Osteoblast (primary cell): ENCODE measurements at regions not wholly inside any gene's neighbourhood (a gene's known extent, or its start where the extent isn't known, plus 50 kb on each side); places are given as distances from the start of the nearest gene placed in this dataset.
"Not testable (repeated sequence)": the region's sequence is repeated elsewhere in the genome, so short reads cannot be mapped to it uniquely, and the experiment has no call there.

Experiments
- DNase-seq: peaks from one replicate; pipeline ENCODE4 v3.0.0; 2011; ENCODE audit warnings: low spot score, mixed read lengths; ENCODE audit not compliant: insufficient read length; ENCODE audit errors: missing footprints
- H2AFZ ChIP-seq: 2 replicates; pipeline ENCODE4 v1.6.0; 2011; ENCODE audit warnings: mild to moderate bottlenecking, low read length
- H3K27ac ChIP-seq: 2 replicates; pipeline ENCODE4 v1.5.1; 2011; ENCODE audit warnings: mild to moderate bottlenecking, low read depth, low read length, moderate library complexity
- H3K27me3 ChIP-seq: 2 replicates; pipeline ENCODE4 v1.6.0; 2012; ENCODE audit warnings: mild to moderate bottlenecking, control low read depth, inconsistent platforms, low read length, moderate library complexity; ENCODE audit not compliant: insufficient read depth
- H3K36me3 ChIP-seq: 2 replicates; pipeline ENCODE4 v1.5.1; 2011; ENCODE audit warnings: mild to moderate bottlenecking, low read length, control low read depth, moderate library complexity; ENCODE audit not compliant: insufficient read depth
- H3K4me1 ChIP-seq: 2 replicates; pipeline ENCODE4 v1.5.1; 2011; ENCODE audit warnings: mild to moderate bottlenecking, low read length, control low read depth, moderate library complexity; ENCODE audit not compliant: insufficient read depth
- H3K4me2 ChIP-seq: 2 replicates; pipeline ENCODE4 v1.6.0; 2011; ENCODE audit warnings: mild to moderate bottlenecking, low read length; ENCODE audit not compliant: insufficient read depth
- H3K4me3 ChIP-seq: fragments of 200-600 bp; sonication (generic); 3 replicates; pipeline ENCODE4 v1.5.1; 2012; ENCODE audit warnings: mild to moderate bottlenecking, low read length, inconsistent platforms; ENCODE audit not compliant: insufficient read depth
- H3K79me2 ChIP-seq: 2 replicates; pipeline ENCODE4 v1.6.0; 2012; ENCODE audit warnings: mild to moderate bottlenecking, low read length, control low read depth, inconsistent platforms; ENCODE audit not compliant: insufficient read depth
- H3K9me3 ChIP-seq: 2 replicates; pipeline ENCODE4 v1.5.1; 2011; ENCODE audit warnings: low read depth, low read length, control low read depth
- H4K20me1 ChIP-seq: 2 replicates; pipeline ENCODE4 v1.6.0; 2012; ENCODE audit warnings: mild to moderate bottlenecking, low read length, control low read depth; ENCODE audit not compliant: insufficient read depth
- TF ChIP-seq, protein P1 (sequence below): IDR thresholded peaks from 2 replicates; pipeline ENCODE4 v1.5.1; 2011; ENCODE audit warnings: mild to moderate bottlenecking, low read depth, low read length, moderate library complexity; ENCODE audit errors: extremely low read depth

DNA sequence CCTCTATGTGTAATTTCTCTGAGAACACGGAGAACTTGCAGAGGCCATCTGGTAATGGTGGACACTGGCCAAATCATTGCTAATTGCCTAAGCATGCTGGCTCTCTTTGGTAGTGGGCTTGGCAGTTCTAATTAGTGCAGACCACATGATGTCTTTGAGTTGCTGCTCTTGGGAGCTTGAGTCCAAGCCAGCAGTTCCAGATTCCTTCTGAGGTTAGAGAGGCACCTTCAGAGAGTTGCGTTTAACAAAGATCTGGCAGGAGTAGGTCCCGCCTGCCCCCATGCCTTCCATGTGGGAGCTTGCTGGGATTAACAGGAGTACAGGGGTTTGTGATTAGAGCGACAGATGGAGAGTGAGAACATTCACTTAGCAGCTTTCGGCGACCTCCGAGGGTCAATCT, 449.0 kb upstream of the LMCD1 start:
- Histone ChIP-seq H3K4me1 (no peaks in the 10 kb centered on the region), H2AFZ (no peak overlapping the region), H3K27ac (no peak overlapping the region), H4K20me1 (no peaks in the 10 kb centered on the region), H3K79me2 (no peaks in the 10 kb centered on the region), H3K4me2 (no peak overlapping the region), H3K9me3 (no peaks in the 10 kb centered on the region), H3K36me3 (no peaks in the 10 kb centered on the region), H3K4me3 (no peak overlapping the region), H3K27me3 (no peaks in the 10 kb centered on the region)
- TF ChIP-seq, protein P1, sequence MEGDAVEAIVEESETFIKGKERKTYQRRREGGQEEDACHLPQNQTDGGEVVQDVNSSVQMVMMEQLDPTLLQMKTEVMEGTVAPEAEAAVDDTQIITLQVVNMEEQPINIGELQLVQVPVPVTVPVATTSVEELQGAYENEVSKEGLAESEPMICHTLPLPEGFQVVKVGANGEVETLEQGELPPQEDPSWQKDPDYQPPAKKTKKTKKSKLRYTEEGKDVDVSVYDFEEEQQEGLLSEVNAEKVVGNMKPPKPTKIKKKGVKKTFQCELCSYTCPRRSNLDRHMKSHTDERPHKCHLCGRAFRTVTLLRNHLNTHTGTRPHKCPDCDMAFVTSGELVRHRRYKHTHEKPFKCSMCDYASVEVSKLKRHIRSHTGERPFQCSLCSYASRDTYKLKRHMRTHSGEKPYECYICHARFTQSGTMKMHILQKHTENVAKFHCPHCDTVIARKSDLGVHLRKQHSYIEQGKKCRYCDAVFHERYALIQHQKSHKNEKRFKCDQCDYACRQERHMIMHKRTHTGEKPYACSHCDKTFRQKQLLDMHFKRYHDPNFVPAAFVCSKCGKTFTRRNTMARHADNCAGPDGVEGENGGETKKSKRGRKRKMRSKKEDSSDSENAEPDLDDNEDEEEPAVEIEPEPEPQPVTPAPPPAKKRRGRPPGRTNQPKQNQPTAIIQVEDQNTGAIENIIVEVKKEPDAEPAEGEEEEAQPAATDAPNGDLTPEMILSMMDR = no peak
- no peak for DNase-seq

DNA sequence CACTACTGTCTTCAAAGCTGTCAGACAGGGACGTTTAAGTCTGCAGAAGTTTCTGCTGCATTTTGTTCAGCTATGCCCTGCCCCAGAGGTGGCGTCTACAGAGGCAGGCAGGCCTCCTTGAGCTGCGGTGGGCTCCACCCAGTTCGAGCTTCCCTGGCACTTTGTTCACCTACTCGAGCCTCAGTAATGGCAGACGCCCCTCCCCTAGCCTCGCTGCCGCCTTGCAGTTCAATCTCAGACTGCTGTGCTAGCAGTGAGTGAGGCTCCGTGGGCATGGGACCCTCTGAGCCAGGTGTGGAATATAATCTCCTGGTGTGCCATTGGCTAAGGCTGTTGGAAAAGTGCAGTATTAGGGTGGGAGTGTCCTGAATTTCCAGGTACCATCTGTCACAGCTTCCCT, 433.5 kb upstream of the LMCD1 start:
- not testable (repeated sequence) for DNase-seq, H3K4me3 ChIP-seq, H3K36me3 ChIP-seq, H2AFZ ChIP-seq, H4K20me1 ChIP-seq, H3K9me3 ChIP-seq, H3K4me2 ChIP-seq, H3K27ac ChIP-seq, H3K79me2 ChIP-seq, H3K27me3 ChIP-seq, H3K4me1 ChIP-seq

DNA sequence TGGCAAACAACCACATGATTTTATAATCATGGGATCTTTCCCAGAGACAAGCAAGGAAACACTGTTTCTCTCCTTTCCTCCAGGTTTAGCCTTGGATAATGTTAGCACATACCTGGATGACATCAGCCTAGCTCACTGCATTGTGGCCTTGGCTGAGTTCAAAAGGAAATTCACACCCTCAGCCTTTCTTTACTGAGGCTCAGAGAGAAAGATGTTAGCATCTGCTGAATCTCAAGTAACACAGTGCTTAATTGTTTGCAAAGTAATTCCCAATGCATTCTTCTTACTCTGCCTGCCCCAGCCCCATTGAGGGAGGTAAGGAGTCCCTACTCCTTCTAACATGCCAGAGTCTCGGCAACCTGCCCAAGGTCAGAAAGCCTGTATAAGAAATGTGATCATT, 432.2 kb upstream of the LMCD1 start:
- H3K4me3 ChIP-seq = no peak overlapping the region
- TF ChIP-seq, protein P1 = no peak
- DNase-seq = no peak
- no peak overlapping the region for H2AFZ ChIP-seq
- no peak overlapping the region for H3K27ac ChIP-seq
- no peaks in the 10 kb centered on the region for H3K9me3 ChIP-seq
- no peaks in the 10 kb centered on the region for H3K4me1 ChIP-seq
- H3K36me3 ChIP-seq = no peaks in the 10 kb centered on the region
- H4K20me1 ChIP-seq = no peaks in the 10 kb centered on the region
- H3K4me2 ChIP-seq = no peak overlapping the region
- H3K27me3 ChIP-seq = no peaks in the 10 kb centered on the region
- H3K79me2 ChIP-seq = no peaks in the 10 kb centered on the region

DNA sequence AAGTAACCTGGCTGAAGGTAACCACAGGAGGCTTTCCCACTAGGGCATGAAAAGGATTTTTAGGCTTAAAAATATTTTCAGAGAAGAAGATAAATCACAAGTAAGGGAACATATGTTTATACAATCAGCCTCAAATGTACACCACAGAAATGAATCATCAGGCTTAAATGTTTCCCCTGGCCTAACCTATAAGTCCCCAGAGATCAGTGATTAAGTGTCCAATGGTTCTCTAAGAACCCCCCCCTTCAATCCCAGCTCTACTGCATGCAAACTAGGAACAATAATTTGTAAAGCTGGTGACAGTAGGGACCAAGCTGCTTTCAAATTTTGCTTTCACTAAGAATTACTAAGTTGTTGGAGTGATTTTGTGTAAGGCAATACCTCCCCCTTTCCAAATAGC, 431.6 kb upstream of the LMCD1 start:
- no peaks in the 10 kb centered on the region for H3K36me3 ChIP-seq
- no peaks in the 10 kb centered on the region for H3K79me2 ChIP-seq
- no peaks in the 10 kb centered on the region for H3K4me1 ChIP-seq
- H3K27ac ChIP-seq = no peak overlapping the region
- no peak overlapping the region for H3K4me2 ChIP-seq
- H3K4me3 ChIP-seq = no peak overlapping the region
- H4K20me1 ChIP-seq = no peaks in the 10 kb centered on the region
- TF ChIP-seq, protein P1 = no peak
- no peak for DNase-seq
- H3K27me3 ChIP-seq = no peaks in the 10 kb centered on the region
- H3K9me3 ChIP-seq = no peaks in the 10 kb centered on the region
- H2AFZ ChIP-seq = no peak overlapping the region

DNA sequence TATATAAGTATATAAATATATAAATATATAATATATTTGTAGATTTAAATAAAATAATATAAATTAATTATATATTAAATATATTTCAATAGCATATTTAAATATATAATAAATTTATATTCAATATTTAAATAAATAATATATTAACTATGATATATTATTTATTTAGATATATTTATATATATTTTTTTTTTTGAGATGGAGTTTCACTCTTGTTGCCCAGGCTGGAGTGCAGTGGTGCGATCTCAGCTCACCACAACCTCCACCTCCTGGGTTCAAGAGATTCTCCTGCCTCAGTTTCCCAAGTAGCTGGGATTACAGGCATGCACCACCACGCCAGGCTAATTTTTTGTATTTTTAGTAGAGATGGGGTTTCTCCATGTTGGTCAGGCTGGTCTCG, 426.9 kb upstream of the LMCD1 start:
- H3K79me2 ChIP-seq, H3K9me3 ChIP-seq, H3K4me1 ChIP-seq, H4K20me1 ChIP-seq, H3K27ac ChIP-seq, DNase-seq, H3K27me3 ChIP-seq, H3K36me3 ChIP-seq, H3K4me3 ChIP-seq, H3K4me2 ChIP-seq, H2AFZ ChIP-seq: not testable (repeated sequence)
